H7 (cell line): ENCODE measurements at regions not wholly inside any gene's neighbourhood (a gene's known extent, or its start where the extent isn't known, plus 50 kb on each side); places are given as distances from the start of the nearest gene placed in this dataset.
"Not testable (repeated sequence)": the region's sequence is repeated elsewhere in the genome, so short reads cannot be mapped to it uniquely, and the experiment has no call there.

Experiments
- DNase-seq: peaks from one replicate; pipeline ENCODE4 v3.0.0; 2012
- H3K27me3 ChIP-seq: 2 replicates; pipeline ENCODE4 v1.6.0; 2011; ENCODE audit warnings: mild to moderate bottlenecking, low read length; ENCODE audit not compliant: control insufficient read depth, insufficient read depth
- H3K36me3 ChIP-seq: replicated peaks from 2 replicates; pipeline ENCODE4 v1.5.1; 2011; ENCODE audit warnings: low read length; ENCODE audit not compliant: control insufficient read depth, insufficient read depth
- H3K4me3 ChIP-seq: 2 replicates; pipeline ENCODE4 v1.5.1; 2011; ENCODE audit warnings: low read depth, mild to moderate bottlenecking, control low read depth, low read length, moderate library complexity; ENCODE audit not compliant: insufficient read depth

- H3K36me3 ChIP-seq: no peaks in the 10 kb centered on the region
- no peak for DNase-seq
- H3K27me3 ChIP-seq: no peaks in the 10 kb centered on the region
- H3K4me3 ChIP-seq: no peak overlapping the region
Measured at GRCh38 chr2:121839584-121839983, 84.1 kb downstream of the TSN start.

- Histone ChIP-seq H3K4me3 (no peak overlapping the region), H3K27me3 (no peaks in the 10 kb centered on the region), H3K36me3 (no peaks in the 10 kb centered on the region)
- no peak for DNase-seq
Measured at GRCh38 chr2:121849236-121849635, 93.8 kb downstream of the TSN start.

- H3K27me3 ChIP-seq, H3K4me3 ChIP-seq, DNase-seq, H3K36me3 ChIP-seq: not testable (repeated sequence)
Measured at GRCh38 chr2:121853149-121853548, 97.7 kb downstream of the TSN start.

- H3K36me3 ChIP-seq: no peaks in the 10 kb centered on the region
- DNase-seq: no peak
- no peak overlapping the region for H3K4me3 ChIP-seq
- H3K27me3 ChIP-seq: no peaks in the 10 kb centered on the region
Measured at GRCh38 chr2:121855510-121855909, 100.1 kb downstream of the TSN start.

GRCh38 chr2:121856360-121856759, 100.9 kb downstream of the TSN start:
- Histone ChIP-seq H3K4me3 (no peak overlapping the region), H3K27me3 (no peaks in the 10 kb centered on the region), H3K36me3 (no peaks in the 10 kb centered on the region)
- no peak for DNase-seq

- no peak overlapping the region for H3K4me3 ChIP-seq
- H3K36me3 ChIP-seq: no peaks in the 10 kb centered on the region
- no peak for DNase-seq
- H3K27me3 ChIP-seq: no peaks in the 10 kb centered on the region
Measured at GRCh38 chr2:121858369-121858768, 102.9 kb downstream of the TSN start.

GRCh38 chr2:121858847-121859246, 103.4 kb downstream of the TSN start:
- no peak overlapping the region for H3K4me3 ChIP-seq
- no peaks in the 10 kb centered on the region for H3K27me3 ChIP-seq
- no peaks in the 10 kb centered on the region for H3K36me3 ChIP-seq
- DNase-seq: no peak

- Histone ChIP-seq H3K27me3 (no peaks in the 10 kb centered on the region), H3K36me3 (no peaks in the 10 kb centered on the region), H3K4me3 (no peak overlapping the region)
- no peak for DNase-seq
Measured at GRCh38 chr2:121860033-121860757, 104.7 kb downstream of the TSN start.

GRCh38 chr2:121860758-121861227, 105.3 kb downstream of the TSN start:
- H3K36me3 ChIP-seq: no peaks in the 10 kb centered on the region
- H3K27me3 ChIP-seq: no peaks in the 10 kb centered on the region
- DNase-seq: no peak
- H3K4me3 ChIP-seq: no peak overlapping the region

- Histone ChIP-seq H3K4me3 (no peak overlapping the region), H3K36me3 (no peaks in the 10 kb centered on the region), H3K27me3 (no peaks in the 10 kb centered on the region)
- DNase-seq: no peak
Measured at GRCh38 chr2:121862286-121862685, 106.8 kb downstream of the TSN start.

- Histone ChIP-seq H3K4me3 (no peak overlapping the region), H3K36me3 (no peaks in the 10 kb centered on the region), H3K27me3 (no peaks in the 10 kb centered on the region)
- no peak for DNase-seq
Measured at GRCh38 chr2:121865914-121866313, 110.5 kb downstream of the TSN start.

GRCh38 chr2:121866789-121867188, 111.3 kb downstream of the TSN start:
- Histone ChIP-seq H3K27me3 (no peaks in the 10 kb centered on the region), H3K4me3 (no peak overlapping the region), H3K36me3 (no peaks in the 10 kb centered on the region)
- DNase-seq: no peak

GRCh38 chr2:121868652-121869051, 113.2 kb downstream of the TSN start:
- no peaks in the 10 kb centered on the region for H3K36me3 ChIP-seq
- no peak for DNase-seq
- no peak overlapping the region for H3K4me3 ChIP-seq
- no peaks in the 10 kb centered on the region for H3K27me3 ChIP-seq

GRCh38 chr2:121869363-121869762, 113.9 kb downstream of the TSN start:
- no peaks in the 10 kb centered on the region for H3K36me3 ChIP-seq
- no peak for DNase-seq
- H3K27me3 ChIP-seq: no peaks in the 10 kb centered on the region
- H3K4me3 ChIP-seq: no peak overlapping the region

GRCh38 chr2:121869873-121870272, 114.4 kb downstream of the TSN start:
- H3K27me3 ChIP-seq: no peaks in the 10 kb centered on the region
- DNase-seq: no peak
- no peaks in the 10 kb centered on the region for H3K36me3 ChIP-seq
- H3K4me3 ChIP-seq: no peak overlapping the region

- no peak for DNase-seq
Measured at GRCh38 chr2:121872651-121873050, 117.2 kb downstream of the TSN start.

More at GRCh38 chr2:121872651-121873050, 117.2 kb downstream of the TSN start:
- no peak overlapping the region for H3K4me3 ChIP-seq
- no peaks in the 10 kb centered on the region for H3K36me3 ChIP-seq
- no peaks in the 10 kb centered on the region for H3K27me3 ChIP-seq
